Erythroblast (primary cell): ENCODE measurements at regions not wholly inside any gene's neighbourhood (a gene's known extent, or its start where the extent isn't known, plus 50 kb on each side); places are given as distances from the start of the nearest gene placed in this dataset.

ENCODE experiments used
- GATA1 ChIP-seq: IDR thresholded peaks from 2 replicates; pipeline ENCODE4 v1.6.1; 2011; ENCODE audit warnings: low read depth, mild to moderate bottlenecking, control low read depth, low read length, moderate library complexity
- POLR2A ChIP-seq: IDR thresholded peaks from 2 replicates; pipeline ENCODE4 v1.6.1; 2011; ENCODE audit warnings: mild to moderate bottlenecking, low read length

- TF ChIP-seq POLR2A (no peak), GATA1 (no peak)
Observed at GRCh38 chr12:90520002-90520734, 434.8 kb downstream of the CCER1 start.
